Keratinocyte (primary cell): ENCODE measurements at regions not wholly inside any gene's neighbourhood (a gene's known extent, or its start where the extent isn't known, plus 50 kb on each side); places are given as distances from the start of the nearest gene placed in this dataset.

Experiments
- DNase-seq: peaks from one replicate; pipeline ENCODE4 v3.0.0-alpha.2; 2011; ENCODE audit warnings: low read depth, missing footprints, low spot score
- FAIRE-seq: peaks from 2 replicates; lab custom pipeline; 2011; peaks lifted over from hg19 to GRCh38; lab: Jason Lieb, UNC
- H2AFZ ChIP-seq: 2 replicates; pipeline ENCODE4 v1.6.0; 2012; ENCODE audit warnings: low read length, control low read depth, inconsistent platforms; ENCODE audit not compliant: control insufficient read depth
- H3K27ac ChIP-seq: 2 replicates; pipeline ENCODE4 v1.5.1; 2011; ENCODE audit warnings: low read length; ENCODE audit not compliant: control insufficient read depth, insufficient read depth
- H3K27me3 ChIP-seq: 3 replicates; pipeline ENCODE4 v1.6.0; 2011; ENCODE audit warnings: low read length; ENCODE audit not compliant: control insufficient read depth, insufficient read depth; ENCODE audit errors: extremely low read depth
- H3K36me3 ChIP-seq, 2 experiments: 2 replicates in 1 of 2; 3 replicates in 1 of 2; pipeline ENCODE4 v1.5.1; 2011; ENCODE audit warnings: low read length in 2 of 2, mild to moderate bottlenecking in 1 of 2; ENCODE audit not compliant: control insufficient read depth in 2 of 2, insufficient read depth in 2 of 2; ENCODE audit errors: extremely low read depth in 1 of 2
- H3K4me1 ChIP-seq: 3 replicates; pipeline ENCODE4 v1.5.1; 2011; ENCODE audit warnings: low read length; ENCODE audit not compliant: control insufficient read depth, insufficient read depth; ENCODE audit errors: extremely low read depth
- H3K4me2 ChIP-seq: 3 replicates; pipeline ENCODE4 v1.6.0; 2011; ENCODE audit warnings: low read depth, low read length; ENCODE audit not compliant: control insufficient read depth, insufficient read depth; ENCODE audit errors: extremely low read depth
- H3K4me3 ChIP-seq, 3 experiments: fragments of 200-600 bp in 1 of 3; sonication (generic) in 1 of 3; 2 replicates in 2 of 3; 3 replicates in 1 of 3; pipeline ENCODE4 v1.5.1; 2011 to 2016; ENCODE audit warnings: low read length in 3 of 3, mild to moderate bottlenecking in 3 of 3, control low read depth in 2 of 3, inconsistent platforms in 1 of 3, low read depth in 1 of 3, mixed read lengths in 1 of 3, mixed run types in 1 of 3, moderate library complexity in 1 of 3; ENCODE audit not compliant: control insufficient read depth in 2 of 3, insufficient read depth in 2 of 3; ENCODE audit errors: extremely low read depth in 1 of 3
- H3K79me2 ChIP-seq: 2 replicates; pipeline ENCODE4 v1.6.0; 2012; ENCODE audit warnings: low read length; ENCODE audit not compliant: control insufficient read depth, insufficient read depth
- H3K9ac ChIP-seq: 3 replicates; pipeline ENCODE4 v1.6.0; 2011; ENCODE audit warnings: low read length; ENCODE audit not compliant: control insufficient read depth, insufficient read depth; ENCODE audit errors: extremely low read depth
- H3K9me1 ChIP-seq: 3 replicates; pipeline ENCODE4 v1.6.0; 2011; ENCODE audit warnings: low read length; ENCODE audit not compliant: control insufficient read depth, insufficient read depth; ENCODE audit errors: extremely low read depth
- H3K9me3 ChIP-seq: 2 replicates; pipeline ENCODE4 v1.5.1; 2012; ENCODE audit warnings: low read depth, low read length; ENCODE audit not compliant: control insufficient read depth
- H4K20me1 ChIP-seq: 3 replicates; pipeline ENCODE4 v1.6.0; 2011; ENCODE audit warnings: low read length; ENCODE audit not compliant: control insufficient read depth, insufficient read depth; ENCODE audit errors: extremely low read depth
- CTCF ChIP-seq, 3 experiments: IDR thresholded peaks in 1 of 3; conservative IDR thresholded peaks in 1 of 3; optimal IDR thresholded peaks in 1 of 3; 2 replicates in 2 of 3; 3 replicates in 1 of 3; pipeline versions ENCODE3 to v1.5.1; 2011; ENCODE audit warnings: low read length in 3 of 3, mild to moderate bottlenecking in 3 of 3, moderate library complexity in 2 of 3, control low read depth in 1 of 3, inconsistent platforms in 1 of 3; ENCODE audit not compliant: insufficient read depth in 2 of 3; ENCODE audit errors: extremely low read depth in 1 of 3
- EZH2 ChIP-seq: IDR thresholded peaks from one replicate; pipeline ENCODE4 v1.6.1; 2012; ENCODE audit warnings: inconsistent platforms, mild to moderate bottlenecking, low read length, moderate library complexity
- dilution Hi-C: fragments of 300-500 bp; cut with MboI; formaldehyde crosslinking; loops from one replicate; pipeline ENCODE4 v1.7.0; 2020; ENCODE audit warnings: low sequenced_read_pairs; ENCODE audit not compliant: extremely low pct_ligation_motif_present

DNA sequence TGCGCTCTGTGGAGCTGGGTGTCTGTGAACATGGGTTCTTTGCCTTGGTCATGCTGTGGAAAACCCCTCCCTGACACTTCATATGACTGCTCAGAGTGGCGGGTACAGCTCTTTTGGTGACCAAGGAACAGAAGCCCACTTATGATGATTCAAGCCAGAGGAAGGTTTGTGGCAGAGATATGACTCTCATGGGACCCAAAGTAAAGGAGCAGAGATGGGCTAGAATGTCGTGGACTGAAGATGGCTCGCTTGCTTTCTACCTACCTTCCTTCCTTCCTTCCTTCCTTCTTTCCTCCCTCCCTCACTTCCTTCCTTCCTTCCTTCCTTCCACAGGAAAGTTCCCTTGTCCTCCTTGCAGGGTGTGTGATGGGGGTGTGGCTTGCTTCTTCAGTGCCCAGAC is 169.7 kb upstream of the IRX3 start:
- H3K9me1 ChIP-seq = no peaks in the 10 kb centered on the region
- H3K9ac ChIP-seq = no peak overlapping the region
- TF ChIP-seq EZH2 = no peak
- TF ChIP-seq CTCF (optimal IDR thresholded peaks at IDR 0.05 in 1 of 3, IDR thresholded peaks at IDR 0.05 in 1 of 3, conservative IDR thresholded peaks at IDR 0.05 in 1 of 3; ENCODE audit: extremely low read depth in 1 of 3, insufficient read depth in 2 of 3, low read length in 3 of 3) = no peak
- no peaks in the 10 kb centered on the region for H3K9me3 ChIP-seq
- no peak overlapping the region for H3K4me3 ChIP-seq
- DNase-seq (no peak), FAIRE-seq (no peak)
- no peaks in the 10 kb centered on the region for H4K20me1 ChIP-seq
- no peak overlapping the region for H2AFZ ChIP-seq
- no peak overlapping the region for H3K4me2 ChIP-seq
- H3K79me2 ChIP-seq = no peaks in the 10 kb centered on the region
- H3K27me3 ChIP-seq = peaks cover 12% of the 10 kb centered on the region
- dilution Hi-C loops = no loop called here
- H3K36me3 ChIP-seq = no peaks in the 10 kb centered on the region
- H3K27ac ChIP-seq = no peak overlapping the region
- no peaks in the 10 kb centered on the region for H3K4me1 ChIP-seq

- dilution Hi-C loops = no loop called here
- no peak for TF ChIP-seq CTCF (optimal IDR thresholded peaks at IDR 0.05 in 1 of 3, IDR thresholded peaks at IDR 0.05 in 1 of 3, conservative IDR thresholded peaks at IDR 0.05 in 1 of 3; ENCODE audit: extremely low read depth in 1 of 3, insufficient read depth in 2 of 3, low read length in 3 of 3)
- Histone ChIP-seq H3K9ac (no peak overlapping the region), H3K36me3 (no peaks in the 10 kb centered on the region), H3K4me1 (no peaks in the 10 kb centered on the region), H3K27me3 (peaks cover 12% of the 10 kb centered on the region), H4K20me1 (no peaks in the 10 kb centered on the region), H3K9me3 (no peaks in the 10 kb centered on the region), H3K27ac (no peak overlapping the region), H3K79me2 (no peaks in the 10 kb centered on the region), H3K4me3 (no peak overlapping the region), H3K9me1 (no peaks in the 10 kb centered on the region), H2AFZ (no peak overlapping the region), H3K4me2 (no peak overlapping the region)
- no peak for DNase-seq
- FAIRE-seq = no peak
These were observed 168.6 kb upstream of the IRX3 start for GRCh38 chr16:54455030-54455725.
